Ishikawa (cell line): ENCODE measurements at regions not wholly inside any gene's neighbourhood (a gene's known extent, or its start where the extent isn't known, plus 50 kb on each side); places are given as distances from the start of the nearest gene placed in this dataset.

ENCODE experiments used
- EP300 ChIP-seq: IDR thresholded peaks from 2 replicates; pipeline ENCODE4 v1.6.1; 2012; ENCODE audit warnings: borderline replicate concordance
- FOXM1 ChIP-seq: IDR thresholded peaks from 2 replicates; pipeline ENCODE4 v1.6.1; 2012; ENCODE audit warnings: low read depth, borderline replicate concordance
- RAD21 ChIP-seq: IDR thresholded peaks from 2 replicates; pipeline ENCODE4 v1.6.1; 2012; ENCODE audit warnings: low read depth
- TAF1 ChIP-seq: IDR thresholded peaks from 2 replicates; pipeline ENCODE4 v1.6.1; 2012; ENCODE audit warnings: low read depth, mild to moderate bottlenecking
- TEAD4 ChIP-seq: IDR thresholded peaks from 2 replicates; pipeline ENCODE4 v1.6.1; 2012
- YY1 ChIP-seq: IDR thresholded peaks from 2 replicates; pipeline ENCODE4 v1.6.1; 2012; ENCODE audit warnings: low read depth
- ZBTB7A ChIP-seq: IDR thresholded peaks from 2 replicates; pipeline ENCODE4 v1.6.1; 2012; ENCODE audit warnings: low read depth
- TF ChIP-seq, protein P1 (sequence below): IDR thresholded peaks from 2 replicates; pipeline ENCODE4 v1.6.1; 2012
- TF ChIP-seq, protein P2 (sequence below): IDR thresholded peaks from 2 replicates; pipeline ENCODE4 v1.6.1; 2012

DNA sequence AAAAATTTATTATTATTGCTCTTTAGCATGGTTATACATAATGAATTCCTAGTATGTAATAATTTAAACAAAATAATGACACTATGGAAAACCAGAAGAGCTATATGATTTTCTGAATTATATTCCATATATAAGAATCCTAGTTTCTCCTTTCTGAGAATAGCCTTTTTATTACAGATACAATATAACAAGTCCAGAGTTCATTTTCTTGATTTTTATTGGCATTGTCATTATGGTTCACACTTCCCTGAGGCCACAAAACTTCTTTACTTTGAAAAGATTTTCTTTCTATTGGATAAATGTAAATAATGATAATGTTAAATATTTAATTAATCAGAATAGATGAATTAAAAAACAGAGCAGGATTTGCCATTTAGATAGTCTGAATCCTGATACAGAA is 362.3 kb upstream of the BCHE start:
- TF ChIP-seq ZBTB7A (no peak), TAF1 (no peak), FOXM1 (no peak), RAD21 (no peak), YY1 (no peak), TEAD4 (no peak), EP300 (no peak)
- TF ChIP-seq, protein P1, sequence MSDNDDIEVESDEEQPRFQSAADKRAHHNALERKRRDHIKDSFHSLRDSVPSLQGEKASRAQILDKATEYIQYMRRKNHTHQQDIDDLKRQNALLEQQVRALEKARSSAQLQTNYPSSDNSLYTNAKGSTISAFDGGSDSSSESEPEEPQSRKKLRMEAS: no peak
- TF ChIP-seq, protein P2, sequence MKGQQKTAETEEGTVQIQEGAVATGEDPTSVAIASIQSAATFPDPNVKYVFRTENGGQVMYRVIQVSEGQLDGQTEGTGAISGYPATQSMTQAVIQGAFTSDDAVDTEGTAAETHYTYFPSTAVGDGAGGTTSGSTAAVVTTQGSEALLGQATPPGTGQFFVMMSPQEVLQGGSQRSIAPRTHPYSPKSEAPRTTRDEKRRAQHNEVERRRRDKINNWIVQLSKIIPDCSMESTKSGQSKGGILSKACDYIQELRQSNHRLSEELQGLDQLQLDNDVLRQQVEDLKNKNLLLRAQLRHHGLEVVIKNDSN: no peak
